Hepatocyte (in vitro differentiated cells): ENCODE measurements at regions not wholly inside any gene's neighbourhood (a gene's known extent, or its start where the extent isn't known, plus 50 kb on each side); places are given as distances from the start of the nearest gene placed in this dataset.

Source experiments
- EZH2phosphoT487 ChIP-seq: fragments of 200-600 bp; sonication (generic); IDR thresholded peaks from one replicate; pipeline ENCODE4 v1.6.1; 2018; ENCODE audit warnings: antibody characterized with exemption, mild to moderate bottlenecking, low read depth, moderate library complexity; ENCODE audit not compliant: unreplicated experiment, severe bottlenecking
- TF ChIP-seq, protein P1 (sequence below): fragments of 200-600 bp; sonication (generic); IDR thresholded peaks from 2 replicates; pipeline ENCODE4 v1.5.1; 2016; ENCODE audit warnings: antibody characterized with exemption, mild to moderate bottlenecking; ENCODE audit not compliant: poor library complexity

DNA sequence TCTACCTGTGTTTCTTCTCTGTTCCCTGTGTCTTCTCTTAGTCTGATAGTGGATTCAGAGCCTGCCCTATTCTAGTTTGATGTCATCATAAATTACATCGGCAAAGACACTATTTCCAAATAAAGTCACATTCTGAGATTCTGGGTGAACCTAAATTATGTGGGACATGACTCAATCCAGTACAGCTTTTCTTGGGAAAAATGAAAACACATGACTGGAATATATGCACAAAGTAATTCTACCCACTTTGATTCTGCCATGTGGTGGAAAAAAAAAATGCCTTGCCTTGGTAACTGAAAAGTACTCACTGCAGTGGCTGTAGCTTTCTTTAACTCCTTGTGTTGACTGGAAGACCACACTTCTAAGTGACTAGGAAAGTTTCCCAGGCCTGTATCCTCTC, 73.7 kb downstream of the LRATD1 start:
- TF ChIP-seq, protein P1, sequence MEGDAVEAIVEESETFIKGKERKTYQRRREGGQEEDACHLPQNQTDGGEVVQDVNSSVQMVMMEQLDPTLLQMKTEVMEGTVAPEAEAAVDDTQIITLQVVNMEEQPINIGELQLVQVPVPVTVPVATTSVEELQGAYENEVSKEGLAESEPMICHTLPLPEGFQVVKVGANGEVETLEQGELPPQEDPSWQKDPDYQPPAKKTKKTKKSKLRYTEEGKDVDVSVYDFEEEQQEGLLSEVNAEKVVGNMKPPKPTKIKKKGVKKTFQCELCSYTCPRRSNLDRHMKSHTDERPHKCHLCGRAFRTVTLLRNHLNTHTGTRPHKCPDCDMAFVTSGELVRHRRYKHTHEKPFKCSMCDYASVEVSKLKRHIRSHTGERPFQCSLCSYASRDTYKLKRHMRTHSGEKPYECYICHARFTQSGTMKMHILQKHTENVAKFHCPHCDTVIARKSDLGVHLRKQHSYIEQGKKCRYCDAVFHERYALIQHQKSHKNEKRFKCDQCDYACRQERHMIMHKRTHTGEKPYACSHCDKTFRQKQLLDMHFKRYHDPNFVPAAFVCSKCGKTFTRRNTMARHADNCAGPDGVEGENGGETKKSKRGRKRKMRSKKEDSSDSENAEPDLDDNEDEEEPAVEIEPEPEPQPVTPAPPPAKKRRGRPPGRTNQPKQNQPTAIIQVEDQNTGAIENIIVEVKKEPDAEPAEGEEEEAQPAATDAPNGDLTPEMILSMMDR = no peak
- no peak for TF ChIP-seq EZH2phosphoT487
